H1 (cell line): ENCODE measurements at regions not wholly inside any gene's neighbourhood (a gene's known extent, or its start where the extent isn't known, plus 50 kb on each side); places are given as distances from the start of the nearest gene placed in this dataset.

Experiments
- BACH1 ChIP-seq: IDR thresholded peaks from 2 replicates; pipeline ENCODE4 v1.6.1; 2012; ENCODE audit warnings: low read length, improper control_type of control experiment
- EP300 ChIP-seq, 2 experiments: IDR thresholded peaks; 1 replicate in 1 of 2; 2 replicates in 1 of 2; pipeline ENCODE4 v1.6.1; 2011 to 2012; ENCODE audit warnings: low read depth in 2 of 2, low read length in 2 of 2, mild to moderate bottlenecking in 2 of 2, borderline replicate concordance in 1 of 2, inconsistent platforms in 1 of 2, moderate library complexity in 1 of 2
- NANOG ChIP-seq: IDR thresholded peaks from 2 replicates; pipeline ENCODE4 v1.6.1; 2011; ENCODE audit warnings: low read length, low read depth, mild to moderate bottlenecking, inconsistent platforms; ENCODE audit not compliant: insufficient read depth, poor library complexity, severe bottlenecking
- POU5F1 ChIP-seq: IDR thresholded peaks from 2 replicates; pipeline ENCODE4 v1.6.1; 2011; ENCODE audit warnings: low read depth, mild to moderate bottlenecking, low read length, moderate library complexity
- TCF12 ChIP-seq: IDR thresholded peaks from 2 replicates; pipeline ENCODE4 v1.6.1; 2011; ENCODE audit warnings: low read depth, mild to moderate bottlenecking, low read length
- YY1 ChIP-seq: IDR thresholded peaks from 2 replicates; pipeline ENCODE4 v1.6.1; 2011; ENCODE audit warnings: low read depth, mild to moderate bottlenecking, low read length
- TF ChIP-seq, protein P1 (sequence below): fragments of 300-600 bp; sonication (generic); IDR thresholded peaks from 2 replicates; pipeline ENCODE4 v1.7.1; 2012; ENCODE audit warnings: low read length, moderate library complexity, mild to moderate bottlenecking, inconsistent platforms; ENCODE audit not compliant: insufficient replicate concordance
- TF ChIP-seq, protein P2 (sequence below): IDR thresholded peaks from 2 replicates; pipeline ENCODE4 v1.6.1; 2012; ENCODE audit warnings: inconsistent platforms

DNA sequence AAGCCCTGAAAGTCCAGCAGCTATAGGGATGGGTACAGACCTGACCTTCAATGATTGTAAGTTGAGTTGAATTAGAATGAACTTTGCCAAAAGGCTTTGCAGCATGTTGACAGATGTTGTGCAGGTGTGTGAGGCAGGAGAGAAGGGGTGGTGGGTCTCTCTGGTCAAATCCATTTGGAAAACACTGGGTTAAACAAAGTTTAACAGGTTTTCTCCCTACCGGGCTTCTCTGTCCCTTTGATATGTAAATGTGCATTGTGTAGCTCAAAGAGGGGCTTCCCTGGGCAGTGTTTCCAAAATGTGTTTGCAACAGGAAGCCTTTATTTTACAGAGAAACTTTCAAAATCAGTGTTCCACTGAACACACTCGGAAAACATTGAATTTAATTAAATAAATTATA, 72.1 kb upstream of the BRINP1 start (continued):
- TF ChIP-seq, protein P1, sequence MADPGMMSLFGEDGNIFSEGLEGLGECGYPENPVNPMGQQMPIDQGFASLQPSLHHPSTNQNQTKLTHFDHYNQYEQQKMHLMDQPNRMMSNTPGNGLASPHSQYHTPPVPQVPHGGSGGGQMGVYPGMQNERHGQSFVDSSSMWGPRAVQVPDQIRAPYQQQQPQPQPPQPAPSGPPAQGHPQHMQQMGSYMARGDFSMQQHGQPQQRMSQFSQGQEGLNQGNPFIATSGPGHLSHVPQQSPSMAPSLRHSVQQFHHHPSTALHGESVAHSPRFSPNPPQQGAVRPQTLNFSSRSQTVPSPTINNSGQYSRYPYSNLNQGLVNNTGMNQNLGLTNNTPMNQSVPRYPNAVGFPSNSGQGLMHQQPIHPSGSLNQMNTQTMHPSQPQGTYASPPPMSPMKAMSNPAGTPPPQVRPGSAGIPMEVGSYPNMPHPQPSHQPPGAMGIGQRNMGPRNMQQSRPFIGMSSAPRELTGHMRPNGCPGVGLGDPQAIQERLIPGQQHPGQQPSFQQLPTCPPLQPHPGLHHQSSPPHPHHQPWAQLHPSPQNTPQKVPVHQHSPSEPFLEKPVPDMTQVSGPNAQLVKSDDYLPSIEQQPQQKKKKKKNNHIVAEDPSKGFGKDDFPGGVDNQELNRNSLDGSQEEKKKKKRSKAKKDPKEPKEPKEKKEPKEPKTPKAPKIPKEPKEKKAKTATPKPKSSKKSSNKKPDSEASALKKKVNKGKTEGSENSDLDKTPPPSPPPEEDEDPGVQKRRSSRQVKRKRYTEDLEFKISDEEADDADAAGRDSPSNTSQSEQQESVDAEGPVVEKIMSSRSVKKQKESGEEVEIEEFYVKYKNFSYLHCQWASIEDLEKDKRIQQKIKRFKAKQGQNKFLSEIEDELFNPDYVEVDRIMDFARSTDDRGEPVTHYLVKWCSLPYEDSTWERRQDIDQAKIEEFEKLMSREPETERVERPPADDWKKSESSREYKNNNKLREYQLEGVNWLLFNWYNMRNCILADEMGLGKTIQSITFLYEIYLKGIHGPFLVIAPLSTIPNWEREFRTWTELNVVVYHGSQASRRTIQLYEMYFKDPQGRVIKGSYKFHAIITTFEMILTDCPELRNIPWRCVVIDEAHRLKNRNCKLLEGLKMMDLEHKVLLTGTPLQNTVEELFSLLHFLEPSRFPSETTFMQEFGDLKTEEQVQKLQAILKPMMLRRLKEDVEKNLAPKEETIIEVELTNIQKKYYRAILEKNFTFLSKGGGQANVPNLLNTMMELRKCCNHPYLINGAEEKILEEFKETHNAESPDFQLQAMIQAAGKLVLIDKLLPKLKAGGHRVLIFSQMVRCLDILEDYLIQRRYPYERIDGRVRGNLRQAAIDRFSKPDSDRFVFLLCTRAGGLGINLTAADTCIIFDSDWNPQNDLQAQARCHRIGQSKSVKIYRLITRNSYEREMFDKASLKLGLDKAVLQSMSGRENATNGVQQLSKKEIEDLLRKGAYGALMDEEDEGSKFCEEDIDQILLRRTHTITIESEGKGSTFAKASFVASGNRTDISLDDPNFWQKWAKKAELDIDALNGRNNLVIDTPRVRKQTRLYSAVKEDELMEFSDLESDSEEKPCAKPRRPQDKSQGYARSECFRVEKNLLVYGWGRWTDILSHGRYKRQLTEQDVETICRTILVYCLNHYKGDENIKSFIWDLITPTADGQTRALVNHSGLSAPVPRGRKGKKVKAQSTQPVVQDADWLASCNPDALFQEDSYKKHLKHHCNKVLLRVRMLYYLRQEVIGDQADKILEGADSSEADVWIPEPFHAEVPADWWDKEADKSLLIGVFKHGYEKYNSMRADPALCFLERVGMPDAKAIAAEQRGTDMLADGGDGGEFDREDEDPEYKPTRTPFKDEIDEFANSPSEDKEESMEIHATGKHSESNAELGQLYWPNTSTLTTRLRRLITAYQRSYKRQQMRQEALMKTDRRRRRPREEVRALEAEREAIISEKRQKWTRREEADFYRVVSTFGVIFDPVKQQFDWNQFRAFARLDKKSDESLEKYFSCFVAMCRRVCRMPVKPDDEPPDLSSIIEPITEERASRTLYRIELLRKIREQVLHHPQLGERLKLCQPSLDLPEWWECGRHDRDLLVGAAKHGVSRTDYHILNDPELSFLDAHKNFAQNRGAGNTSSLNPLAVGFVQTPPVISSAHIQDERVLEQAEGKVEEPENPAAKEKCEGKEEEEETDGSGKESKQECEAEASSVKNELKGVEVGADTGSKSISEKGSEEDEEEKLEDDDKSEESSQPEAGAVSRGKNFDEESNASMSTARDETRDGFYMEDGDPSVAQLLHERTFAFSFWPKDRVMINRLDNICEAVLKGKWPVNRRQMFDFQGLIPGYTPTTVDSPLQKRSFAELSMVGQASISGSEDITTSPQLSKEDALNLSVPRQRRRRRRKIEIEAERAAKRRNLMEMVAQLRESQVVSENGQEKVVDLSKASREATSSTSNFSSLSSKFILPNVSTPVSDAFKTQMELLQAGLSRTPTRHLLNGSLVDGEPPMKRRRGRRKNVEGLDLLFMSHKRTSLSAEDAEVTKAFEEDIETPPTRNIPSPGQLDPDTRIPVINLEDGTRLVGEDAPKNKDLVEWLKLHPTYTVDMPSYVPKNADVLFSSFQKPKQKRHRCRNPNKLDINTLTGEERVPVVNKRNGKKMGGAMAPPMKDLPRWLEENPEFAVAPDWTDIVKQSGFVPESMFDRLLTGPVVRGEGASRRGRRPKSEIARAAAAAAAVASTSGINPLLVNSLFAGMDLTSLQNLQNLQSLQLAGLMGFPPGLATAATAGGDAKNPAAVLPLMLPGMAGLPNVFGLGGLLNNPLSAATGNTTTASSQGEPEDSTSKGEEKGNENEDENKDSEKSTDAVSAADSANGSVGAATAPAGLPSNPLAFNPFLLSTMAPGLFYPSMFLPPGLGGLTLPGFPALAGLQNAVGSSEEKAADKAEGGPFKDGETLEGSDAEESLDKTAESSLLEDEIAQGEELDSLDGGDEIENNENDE: peak; percentile 84
- TF ChIP-seq NANOG (peak; percentile 46), BACH1 (no peak), TCF12 (peak; percentile 99), EP300 (IDR thresholded peaks at IDR 0.05; ENCODE audit: borderline replicate concordance in 1 of 2, low read depth in 2 of 2, low read length in 2 of 2) (peak in 1 of 2 experiments; percentile 93; a peak in 1 of 3 replicates), POU5F1 (peak; percentile 91), YY1 (0 out of 2 replicates have a peak, but pooled peaks have one; percentile 28)
- TF ChIP-seq, protein P2, sequence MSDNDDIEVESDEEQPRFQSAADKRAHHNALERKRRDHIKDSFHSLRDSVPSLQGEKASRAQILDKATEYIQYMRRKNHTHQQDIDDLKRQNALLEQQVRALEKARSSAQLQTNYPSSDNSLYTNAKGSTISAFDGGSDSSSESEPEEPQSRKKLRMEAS: no peak
- TF ChIP-seq, all 59 proteins: peak for 9
